ENCODE measurements at regions not wholly inside any gene's neighbourhood (a gene's known extent, or its start where the extent isn't known, plus 50 kb on each side); places are given as distances from the start of the nearest gene placed in this dataset.

- Histone ChIP-seq H3K9me3 (ENCODE audit: insufficient read depth, low read depth, low read length) (no peaks in the 10 kb centered on the region), H3K4me3 (ENCODE audit: low read depth, low read length) (no peak overlapping the region), H2AFZ (ENCODE audit: insufficient read depth, low read length, poor library complexity) (no peak overlapping the region), H3K4ac (ENCODE audit: low read depth, low read length) (no peak overlapping the region), H3K14ac (ENCODE audit: low read length) (no peak overlapping the region), H3K18ac (ENCODE audit: low read length) (no peak overlapping the region), H3K79me1 (ENCODE audit: low read length) (no peaks in the 10 kb centered on the region), H3K36me3 (ENCODE audit: control insufficient read depth in 1 of 2, insufficient read depth in 2 of 2, low read length in 2 of 2) (no peaks in the 10 kb centered on the region), H3K27ac (ENCODE audit: low read depth, low read length) (no peak overlapping the region), H3K9ac (ENCODE audit: low read length) (no peak overlapping the region), H2AK5ac (ENCODE audit: low read length) (no peak overlapping the region), H3K23ac (ENCODE audit: low read length) (no peak overlapping the region), H3K4me2 (ENCODE audit: low read length) (no peak overlapping the region), H2BK12ac (ENCODE audit: low read length) (no peak overlapping the region), H3K27me3 (ENCODE audit: insufficient read depth, low read length) (no peaks in the 10 kb centered on the region), H4K12ac (ENCODE audit: low read depth, low read length) (no peak overlapping the region), H4K8ac (ENCODE audit: low read depth, low read length) (no peak overlapping the region), H2BK120ac (ENCODE audit: insufficient read depth, low read length, poor library complexity) (no peak overlapping the region), H2BK5ac (ENCODE audit: low read depth, low read length, poor library complexity) (no peak overlapping the region), H3K4me1 (ENCODE audit: control insufficient read depth in 1 of 2, insufficient read depth in 2 of 2, low read length in 2 of 2) (no peaks in the 10 kb centered on the region), H4K91ac (ENCODE audit: low read depth, low read length) (no peak overlapping the region), H3K79me2 (ENCODE audit: control insufficient read depth, insufficient read depth, low read length, poor library complexity) (no peaks in the 10 kb centered on the region)
- DNase-seq: no peak
These were observed 700.6 kb downstream of the METTL15 start for GRCh38 chr11:28808771-28809170.

DNA sequence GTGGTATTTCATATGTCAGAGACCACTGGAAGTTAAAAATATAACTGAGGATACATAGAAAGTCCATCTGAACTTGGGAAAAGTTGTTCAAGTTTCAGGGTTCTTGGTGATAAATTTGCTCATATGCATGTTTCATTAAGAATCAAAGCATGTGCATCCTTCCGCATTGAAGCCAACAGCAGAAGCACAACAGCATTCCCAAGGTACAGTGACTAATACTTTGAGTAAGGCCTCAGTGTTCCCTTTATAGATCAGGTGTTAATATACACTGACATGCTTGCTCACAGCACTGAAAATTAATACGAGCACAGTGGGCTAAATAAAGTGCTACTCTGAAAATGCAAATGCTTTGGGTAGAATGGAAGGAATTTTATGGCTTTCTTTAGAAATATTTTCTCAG is 691.1 kb downstream of the METTL15 start:
- H3K9ac ChIP-seq (ENCODE audit: low read length): no peak overlapping the region
- no peak overlapping the region for H4K8ac ChIP-seq (ENCODE audit: low read depth, low read length)
- H3K79me2 ChIP-seq (ENCODE audit: control insufficient read depth, insufficient read depth, low read length, poor library complexity): no peaks in the 10 kb centered on the region
- no peak overlapping the region for H3K27ac ChIP-seq (ENCODE audit: low read depth, low read length)
- no peak overlapping the region for H2BK5ac ChIP-seq (ENCODE audit: low read depth, low read length, poor library complexity)
- no peak overlapping the region for H3K14ac ChIP-seq (ENCODE audit: low read length)
- no peak overlapping the region for H3K4me3 ChIP-seq (ENCODE audit: low read depth, low read length)
- H2BK120ac ChIP-seq (ENCODE audit: insufficient read depth, low read length, poor library complexity): no peak overlapping the region
- no peak for DNase-seq
- H4K12ac ChIP-seq (ENCODE audit: low read depth, low read length): no peak overlapping the region
- H3K79me1 ChIP-seq (ENCODE audit: low read length): no peaks in the 10 kb centered on the region
- no peak overlapping the region for H3K23ac ChIP-seq (ENCODE audit: low read length)
- no peaks in the 10 kb centered on the region for H3K9me3 ChIP-seq (ENCODE audit: insufficient read depth, low read depth, low read length)
- no peak overlapping the region for H2BK12ac ChIP-seq (ENCODE audit: low read length)
- no CpG with 5 or more reads among the region's 2 CpGs for WGBS (ENCODE audit: extremely low coverage, insufficient coverage, insufficient read length)
- no peaks in the 10 kb centered on the region for H3K4me1 ChIP-seq (ENCODE audit: control insufficient read depth in 1 of 2, insufficient read depth in 2 of 2, low read length in 2 of 2)
- H3K4me2 ChIP-seq (ENCODE audit: low read length): no peak overlapping the region
- H3K18ac ChIP-seq (ENCODE audit: low read length): no peak overlapping the region
- no peak overlapping the region for H2AFZ ChIP-seq (ENCODE audit: insufficient read depth, low read length, poor library complexity)
- H3K36me3 ChIP-seq (ENCODE audit: control insufficient read depth in 1 of 2, insufficient read depth in 2 of 2, low read length in 2 of 2): no peaks in the 10 kb centered on the region
- H3K27me3 ChIP-seq (ENCODE audit: insufficient read depth, low read length): no peaks in the 10 kb centered on the region
- no peak overlapping the region for H2AK5ac ChIP-seq (ENCODE audit: low read length)
- no peak overlapping the region for H3K4ac ChIP-seq (ENCODE audit: low read depth, low read length)
- H4K91ac ChIP-seq (ENCODE audit: low read depth, low read length): no peak overlapping the region

GRCh38 chr11:28798286-28798685 is 690.1 kb downstream of the METTL15 start:
- Histone ChIP-seq H3K27me3 (ENCODE audit: insufficient read depth, low read length) (no peaks in the 10 kb centered on the region), H3K23ac (ENCODE audit: low read length) (no peak overlapping the region), H3K4me3 (ENCODE audit: low read depth, low read length) (no peak overlapping the region), H4K12ac (ENCODE audit: low read depth, low read length) (no peak overlapping the region), H2BK12ac (ENCODE audit: low read length) (no peak overlapping the region), H2BK120ac (ENCODE audit: insufficient read depth, low read length, poor library complexity) (no peak overlapping the region), H3K4me2 (ENCODE audit: low read length) (no peak overlapping the region), H3K18ac (ENCODE audit: low read length) (no peak overlapping the region), H3K9me3 (ENCODE audit: insufficient read depth, low read depth, low read length) (peaks cover under 1% of the 10 kb centered on the region), H3K36me3 (ENCODE audit: control insufficient read depth in 1 of 2, insufficient read depth in 2 of 2, low read length in 2 of 2) (no peaks in the 10 kb centered on the region), H4K8ac (ENCODE audit: low read depth, low read length) (no peak overlapping the region), H2BK5ac (ENCODE audit: low read depth, low read length, poor library complexity) (no peak overlapping the region), H3K79me1 (ENCODE audit: low read length) (no peaks in the 10 kb centered on the region), H4K91ac (ENCODE audit: low read depth, low read length) (no peak overlapping the region), H3K14ac (ENCODE audit: low read length) (no peak overlapping the region), H3K4ac (ENCODE audit: low read depth, low read length) (no peak overlapping the region), H3K9ac (ENCODE audit: low read length) (no peak overlapping the region), H2AK5ac (ENCODE audit: low read length) (no peak overlapping the region), H3K27ac (ENCODE audit: low read depth, low read length) (no peak overlapping the region), H3K79me2 (ENCODE audit: control insufficient read depth, insufficient read depth, low read length, poor library complexity) (no peaks in the 10 kb centered on the region), H3K4me1 (ENCODE audit: control insufficient read depth in 1 of 2, insufficient read depth in 2 of 2, low read length in 2 of 2) (no peaks in the 10 kb centered on the region), H2AFZ (ENCODE audit: insufficient read depth, low read length, poor library complexity) (no peak overlapping the region)
- no peak for DNase-seq
- no CpG with 5 or more reads among the region's 2 CpGs for WGBS (ENCODE audit: extremely low coverage, insufficient coverage, insufficient read length)

DNA sequence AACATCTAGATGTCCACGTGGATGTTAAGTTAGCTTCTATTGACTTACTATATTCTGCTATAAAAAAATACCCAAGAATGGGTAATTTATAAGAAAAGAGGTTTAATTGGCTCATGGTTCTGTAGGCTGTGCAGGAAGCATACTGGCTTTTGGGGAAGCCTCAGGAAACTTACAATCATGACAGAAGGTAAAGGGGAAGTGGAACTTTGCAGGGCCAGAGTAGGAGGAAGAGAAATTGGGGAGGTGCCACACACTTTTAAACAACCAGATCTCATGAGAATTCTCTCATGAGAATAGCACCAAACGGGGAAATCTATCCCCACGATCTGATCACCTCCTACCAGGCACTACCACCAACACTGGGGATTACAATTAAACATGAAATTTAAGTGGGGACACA is 689.3 kb downstream of the METTL15 start:
- Histone ChIP-seq H3K4me3 (ENCODE audit: low read depth, low read length) (no peak overlapping the region), H3K14ac (ENCODE audit: low read length) (no peak overlapping the region), H4K8ac (ENCODE audit: low read depth, low read length) (no peak overlapping the region), H3K4me1 (ENCODE audit: control insufficient read depth in 1 of 2, insufficient read depth in 2 of 2, low read length in 2 of 2) (no peaks in the 10 kb centered on the region), H3K27ac (ENCODE audit: low read depth, low read length) (no peak overlapping the region), H3K9ac (ENCODE audit: low read length) (no peak overlapping the region), H3K23ac (ENCODE audit: low read length) (no peak overlapping the region), H2BK120ac (ENCODE audit: insufficient read depth, low read length, poor library complexity) (no peak overlapping the region), H3K4me2 (ENCODE audit: low read length) (no peak overlapping the region), H2BK12ac (ENCODE audit: low read length) (no peak overlapping the region), H2BK5ac (ENCODE audit: low read depth, low read length, poor library complexity) (no peak overlapping the region), H3K4ac (ENCODE audit: low read depth, low read length) (no peak overlapping the region), H3K79me1 (ENCODE audit: low read length) (no peaks in the 10 kb centered on the region), H3K9me3 (ENCODE audit: insufficient read depth, low read depth, low read length) (peaks cover 3% of the 10 kb centered on the region), H3K36me3 (ENCODE audit: control insufficient read depth in 1 of 2, insufficient read depth in 2 of 2, low read length in 2 of 2) (no peaks in the 10 kb centered on the region), H2AFZ (ENCODE audit: insufficient read depth, low read length, poor library complexity) (no peak overlapping the region), H3K27me3 (ENCODE audit: insufficient read depth, low read length) (no peaks in the 10 kb centered on the region), H2AK5ac (ENCODE audit: low read length) (no peak overlapping the region), H4K12ac (ENCODE audit: low read depth, low read length) (no peak overlapping the region), H3K79me2 (ENCODE audit: control insufficient read depth, insufficient read depth, low read length, poor library complexity) (no peaks in the 10 kb centered on the region), H3K18ac (ENCODE audit: low read length) (no peak overlapping the region), H4K91ac (ENCODE audit: low read depth, low read length) (no peak overlapping the region)
- no CpG with 5 or more reads among the region's 3 CpGs for WGBS (ENCODE audit: extremely low coverage, insufficient coverage, insufficient read length)
- no peak for DNase-seq

DNA sequence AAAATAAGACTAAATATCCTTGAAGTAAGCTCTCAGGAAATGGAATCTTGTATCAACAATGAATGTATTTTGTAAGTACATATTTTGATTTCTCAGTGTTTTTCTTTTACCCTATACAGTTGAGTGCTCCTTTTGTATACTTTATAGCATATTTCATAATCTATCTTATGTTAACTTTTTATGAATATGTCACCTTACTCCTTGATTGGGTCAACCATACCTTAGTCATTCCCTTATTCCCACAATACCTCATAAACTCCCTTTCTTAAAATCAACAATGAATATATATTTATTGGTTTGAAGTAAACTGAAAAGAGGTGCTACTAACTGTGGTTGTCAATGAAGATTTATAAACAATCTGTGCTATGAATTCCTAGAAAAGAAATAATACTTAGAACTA is 686.2 kb downstream of the METTL15 start:
- Histone ChIP-seq H4K8ac (ENCODE audit: low read depth, low read length) (no peak overlapping the region), H3K27me3 (ENCODE audit: insufficient read depth, low read length) (no peaks in the 10 kb centered on the region), H3K9ac (ENCODE audit: low read length) (no peak overlapping the region), H3K79me1 (ENCODE audit: low read length) (no peaks in the 10 kb centered on the region), H3K9me3 (ENCODE audit: insufficient read depth, low read depth, low read length) (peaks cover 3% of the 10 kb centered on the region), H3K18ac (ENCODE audit: low read length) (no peak overlapping the region), H3K14ac (ENCODE audit: low read length) (no peak overlapping the region), H3K79me2 (ENCODE audit: control insufficient read depth, insufficient read depth, low read length, poor library complexity) (no peaks in the 10 kb centered on the region), H2AK5ac (ENCODE audit: low read length) (no peak overlapping the region), H2AFZ (ENCODE audit: insufficient read depth, low read length, poor library complexity) (no peak overlapping the region), H3K27ac (ENCODE audit: low read depth, low read length) (no peak overlapping the region), H2BK120ac (ENCODE audit: insufficient read depth, low read length, poor library complexity) (no peak overlapping the region), H2BK12ac (ENCODE audit: low read length) (no peak overlapping the region), H3K4me3 (ENCODE audit: low read depth, low read length) (no peak overlapping the region), H2BK5ac (ENCODE audit: low read depth, low read length, poor library complexity) (no peak overlapping the region), H3K4me1 (ENCODE audit: control insufficient read depth in 1 of 2, insufficient read depth in 2 of 2, low read length in 2 of 2) (no peaks in the 10 kb centered on the region), H3K23ac (ENCODE audit: low read length) (no peak overlapping the region), H4K91ac (ENCODE audit: low read depth, low read length) (no peak overlapping the region), H3K36me3 (ENCODE audit: control insufficient read depth in 1 of 2, insufficient read depth in 2 of 2, low read length in 2 of 2) (no peaks in the 10 kb centered on the region), H3K4me2 (ENCODE audit: low read length) (no peak overlapping the region), H4K12ac (ENCODE audit: low read depth, low read length) (no peak overlapping the region), H3K4ac (ENCODE audit: low read depth, low read length) (no peak overlapping the region)
- DNase-seq: no peak

Measured in trophoblast cell (in vitro differentiated cells and primary cell).